ENCODE measurements at regions not wholly inside any gene's neighbourhood (a gene's known extent, or its start where the extent isn't known, plus 50 kb on each side); places are given as distances from the start of the nearest gene placed in this dataset.

DNA sequence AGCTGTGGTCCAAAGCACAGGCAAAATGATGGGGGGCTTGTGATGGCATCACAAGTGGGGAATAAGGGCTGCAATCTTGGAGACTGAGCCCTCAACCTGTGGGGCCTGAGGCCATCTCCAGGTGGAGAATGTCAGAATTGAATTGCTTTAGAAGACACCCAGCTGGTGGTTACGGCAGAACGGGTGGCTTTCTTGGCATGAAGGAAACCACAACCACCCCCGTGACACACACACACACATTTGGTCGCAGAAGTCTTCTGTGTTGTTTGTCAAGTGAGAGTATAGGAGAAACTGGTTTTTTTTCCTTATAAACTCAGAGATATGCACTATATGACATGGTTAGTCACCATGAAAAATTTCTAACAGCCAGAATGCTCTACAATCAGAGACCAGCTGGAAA lies 139.5 kb upstream of the CDH4 start:
- Mint-ChIP-seq H3K36me3 (ENCODE audit: low read depth) (no peaks in the 10 kb centered on the region), H3K4me1 (no peaks in the 10 kb centered on the region), H3K9me3 (peaks cover 3% of the 10 kb centered on the region), H3K27ac (no peak overlapping the region), H3K27me3 (ENCODE audit: low read depth, poor library complexity) (peaks cover 46% of the 10 kb centered on the region), H3K4me3 (no peak overlapping the region)
- TF ChIP-seq, protein P1, sequence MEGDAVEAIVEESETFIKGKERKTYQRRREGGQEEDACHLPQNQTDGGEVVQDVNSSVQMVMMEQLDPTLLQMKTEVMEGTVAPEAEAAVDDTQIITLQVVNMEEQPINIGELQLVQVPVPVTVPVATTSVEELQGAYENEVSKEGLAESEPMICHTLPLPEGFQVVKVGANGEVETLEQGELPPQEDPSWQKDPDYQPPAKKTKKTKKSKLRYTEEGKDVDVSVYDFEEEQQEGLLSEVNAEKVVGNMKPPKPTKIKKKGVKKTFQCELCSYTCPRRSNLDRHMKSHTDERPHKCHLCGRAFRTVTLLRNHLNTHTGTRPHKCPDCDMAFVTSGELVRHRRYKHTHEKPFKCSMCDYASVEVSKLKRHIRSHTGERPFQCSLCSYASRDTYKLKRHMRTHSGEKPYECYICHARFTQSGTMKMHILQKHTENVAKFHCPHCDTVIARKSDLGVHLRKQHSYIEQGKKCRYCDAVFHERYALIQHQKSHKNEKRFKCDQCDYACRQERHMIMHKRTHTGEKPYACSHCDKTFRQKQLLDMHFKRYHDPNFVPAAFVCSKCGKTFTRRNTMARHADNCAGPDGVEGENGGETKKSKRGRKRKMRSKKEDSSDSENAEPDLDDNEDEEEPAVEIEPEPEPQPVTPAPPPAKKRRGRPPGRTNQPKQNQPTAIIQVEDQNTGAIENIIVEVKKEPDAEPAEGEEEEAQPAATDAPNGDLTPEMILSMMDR (IDR thresholded peaks at IDR 0.05): no peak
- DNase-seq: no peak

DNA sequence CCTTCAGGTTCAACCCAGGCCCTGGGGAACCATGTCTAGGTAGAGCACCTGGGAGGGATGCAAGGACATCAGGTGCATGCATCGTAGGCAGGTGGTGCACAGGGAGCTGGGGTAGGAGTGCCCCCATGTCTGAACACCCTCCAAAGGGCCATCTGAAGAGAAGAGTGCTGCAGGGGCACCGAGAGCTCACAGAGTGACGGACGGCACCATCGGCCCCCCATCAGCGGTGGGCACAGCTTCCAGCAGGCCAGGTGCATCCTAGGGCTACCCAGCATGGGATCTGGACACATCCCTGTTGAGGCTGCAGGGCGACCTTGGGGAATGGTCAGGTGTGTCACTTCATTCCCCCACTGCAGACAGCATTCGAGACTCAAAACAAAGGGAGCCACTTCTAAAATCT lies 138.3 kb upstream of the CDH4 start:
- peaks cover 3% of the 10 kb centered on the region for H3K9me3 Mint-ChIP-seq
- no peak overlapping the region for H3K27ac Mint-ChIP-seq
- H3K4me3 Mint-ChIP-seq: no peak overlapping the region
- TF ChIP-seq, protein P1 (IDR thresholded peaks at IDR 0.05): no peak
- H3K4me1 Mint-ChIP-seq: no peaks in the 10 kb centered on the region
- no peaks in the 10 kb centered on the region for H3K36me3 Mint-ChIP-seq (ENCODE audit: low read depth)
- H3K27me3 Mint-ChIP-seq (ENCODE audit: low read depth, poor library complexity): peaks cover 42% of the 10 kb centered on the region
- DNase-seq: no peak

DNA sequence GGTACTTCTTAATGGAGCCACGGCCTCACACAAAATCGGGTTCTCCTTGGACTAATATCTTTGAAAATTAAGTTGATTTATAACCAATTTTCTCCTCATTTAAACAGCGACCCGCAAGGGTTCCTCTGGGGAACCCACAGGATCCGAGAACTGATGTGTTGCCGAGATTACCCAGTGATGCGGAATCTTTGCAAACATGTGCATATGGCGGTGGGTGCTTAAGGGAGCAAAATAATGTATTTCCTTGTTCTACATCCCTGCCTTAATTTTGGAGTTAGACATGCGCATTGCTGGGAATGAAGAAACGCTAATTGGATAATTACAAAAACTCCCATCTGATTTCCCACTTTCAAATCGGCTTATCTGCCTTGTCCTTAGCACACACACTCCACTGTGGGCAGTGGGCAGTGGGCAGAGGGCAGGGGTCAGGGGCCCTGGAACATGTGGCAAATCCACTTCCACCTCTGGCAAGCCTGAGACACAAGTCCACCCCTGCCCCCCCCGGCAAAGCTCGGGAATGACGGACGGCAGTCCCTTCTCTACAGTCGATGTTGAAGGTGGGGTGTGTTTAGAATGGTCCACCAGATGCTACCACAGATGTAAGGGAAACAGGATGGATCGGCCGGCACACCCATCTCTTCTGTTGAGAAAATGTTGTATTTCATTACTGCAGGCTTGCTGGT lies 137.4 kb upstream of the CDH4 start:
- no peak for DNase-seq
- Mint-ChIP-seq H3K4me3 (no peak overlapping the region), H3K36me3 (ENCODE audit: low read depth) (no peaks in the 10 kb centered on the region), H3K27ac (no peak overlapping the region), H3K9me3 (peaks cover 3% of the 10 kb centered on the region), H3K4me1 (peaks cover 1% of the 10 kb centered on the region), H3K27me3 (ENCODE audit: low read depth, poor library complexity) (peaks cover 49% of the 10 kb centered on the region)
- TF ChIP-seq, protein P1 (IDR thresholded peaks at IDR 0.05): no peak

DNA sequence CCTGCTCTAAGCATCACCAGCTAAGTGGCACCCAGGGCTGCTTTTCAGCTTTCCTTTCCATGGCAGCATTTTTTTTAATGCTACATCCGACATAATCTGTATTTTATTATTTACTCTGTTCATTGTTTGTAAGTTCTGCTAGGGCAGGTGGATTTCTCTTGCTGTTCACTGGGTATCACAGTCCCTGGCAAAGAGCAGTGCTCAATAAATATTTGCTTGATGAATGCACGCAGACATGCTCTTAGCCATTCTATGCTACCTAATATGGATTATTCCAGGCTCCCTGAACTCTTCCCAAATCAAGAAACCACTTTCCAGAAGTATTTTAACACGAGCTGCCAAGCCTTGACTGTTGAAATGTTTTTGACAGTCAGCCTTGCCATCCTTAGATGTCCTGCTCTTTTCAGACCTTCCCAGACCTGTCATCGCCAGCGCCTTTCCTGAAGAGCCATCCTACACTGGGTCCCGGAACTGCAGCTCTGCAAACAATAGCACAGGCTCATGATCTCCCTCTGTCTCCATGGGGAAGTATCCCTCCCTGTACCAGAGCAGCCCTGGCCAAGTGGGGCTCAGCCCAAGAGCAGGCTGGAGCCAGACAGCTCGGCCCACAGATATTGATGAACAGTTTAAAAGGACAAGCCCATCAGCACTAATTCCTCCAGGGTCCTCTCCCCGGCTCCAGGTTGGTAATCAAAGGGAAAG lies 136.5 kb upstream of the CDH4 start:
- Mint-ChIP-seq H3K36me3 (ENCODE audit: low read depth) (no peaks in the 10 kb centered on the region), H3K9me3 (no peaks in the 10 kb centered on the region), H3K27ac (no peak overlapping the region), H3K4me1 (peaks cover 8% of the 10 kb centered on the region), H3K27me3 (ENCODE audit: low read depth, poor library complexity) (peaks cover 50% of the 10 kb centered on the region), H3K4me3 (no peak overlapping the region)
- DNase-seq: no peak
- TF ChIP-seq, protein P1 (IDR thresholded peaks at IDR 0.05): no peak

DNA sequence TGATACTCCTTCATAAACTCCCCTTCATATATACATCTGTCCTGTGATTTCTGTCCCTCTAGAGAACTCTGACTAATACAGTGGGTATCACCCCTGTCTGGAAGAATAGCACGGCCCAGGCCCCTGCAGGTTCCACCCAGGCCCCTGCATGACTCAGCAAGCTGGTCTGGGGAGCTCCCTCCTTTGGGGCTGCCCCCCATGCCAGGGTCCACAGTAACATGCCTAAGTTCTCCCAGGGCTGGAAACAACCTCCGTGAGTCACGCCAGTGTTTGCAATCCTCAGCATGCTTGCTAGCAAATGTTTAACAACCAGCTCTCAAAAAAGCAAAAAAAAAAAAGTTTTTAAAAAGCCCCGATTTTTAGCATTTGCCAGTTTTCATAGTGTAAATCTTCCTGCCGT lies 134.3 kb upstream of the CDH4 start:
- Mint-ChIP-seq H3K27ac (no peak overlapping the region), H3K27me3 (ENCODE audit: low read depth, poor library complexity) (peaks cover 57% of the 10 kb centered on the region), H3K4me1 (peaks cover 15% of the 10 kb centered on the region), H3K9me3 (no peaks in the 10 kb centered on the region), H3K4me3 (no peak overlapping the region), H3K36me3 (ENCODE audit: low read depth) (no peaks in the 10 kb centered on the region)
- TF ChIP-seq, protein P1 (IDR thresholded peaks at IDR 0.05): no peak
- no peak for DNase-seq
